ENCODE measurements at regions not wholly inside any gene's neighbourhood (a gene's known extent, or its start where the extent isn't known, plus 50 kb on each side); places are given as distances from the start of the nearest gene placed in this dataset.
A peak's percentile ranks its signal among the peaks of the same experiment; 100 is the strongest.

DNA sequence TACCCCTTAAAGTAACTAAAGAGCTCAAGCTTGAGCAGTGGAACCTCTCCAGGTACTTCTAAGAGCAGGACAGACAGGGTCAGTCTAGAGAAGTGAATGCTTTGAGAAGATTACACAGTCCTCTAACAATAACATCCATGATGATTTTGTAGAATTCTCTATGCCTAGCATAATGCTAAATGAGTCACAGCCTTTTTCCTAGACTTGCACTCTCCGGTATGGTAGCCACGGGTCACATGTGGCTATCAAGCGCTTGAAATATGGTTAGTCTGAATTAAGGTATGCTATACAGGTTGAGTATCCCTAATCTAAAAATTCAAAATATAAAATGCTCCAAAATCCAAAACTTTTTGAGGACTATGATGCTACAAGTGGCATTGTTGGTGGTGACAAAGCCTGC lies 166.6 kb upstream of the MKLN1 start (continued):
- TF ChIP-seq, protein P1, sequence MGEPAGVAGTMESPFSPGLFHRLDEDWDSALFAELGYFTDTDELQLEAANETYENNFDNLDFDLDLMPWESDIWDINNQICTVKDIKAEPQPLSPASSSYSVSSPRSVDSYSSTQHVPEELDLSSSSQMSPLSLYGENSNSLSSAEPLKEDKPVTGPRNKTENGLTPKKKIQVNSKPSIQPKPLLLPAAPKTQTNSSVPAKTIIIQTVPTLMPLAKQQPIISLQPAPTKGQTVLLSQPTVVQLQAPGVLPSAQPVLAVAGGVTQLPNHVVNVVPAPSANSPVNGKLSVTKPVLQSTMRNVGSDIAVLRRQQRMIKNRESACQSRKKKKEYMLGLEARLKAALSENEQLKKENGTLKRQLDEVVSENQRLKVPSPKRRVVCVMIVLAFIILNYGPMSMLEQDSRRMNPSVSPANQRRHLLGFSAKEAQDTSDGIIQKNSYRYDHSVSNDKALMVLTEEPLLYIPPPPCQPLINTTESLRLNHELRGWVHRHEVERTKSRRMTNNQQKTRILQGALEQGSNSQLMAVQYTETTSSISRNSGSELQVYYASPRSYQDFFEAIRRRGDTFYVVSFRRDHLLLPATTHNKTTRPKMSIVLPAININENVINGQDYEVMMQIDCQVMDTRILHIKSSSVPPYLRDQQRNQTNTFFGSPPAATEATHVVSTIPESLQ (CRISPR knock-in tag; IDR thresholded peaks at IDR 0.05) = no peak
- TF ChIP-seq NR1H2 (CRISPR knock-in tag; IDR thresholded peaks at IDR 0.05) (no peak), TEAD1 (CRISPR knock-in tag; IDR thresholded peaks at IDR 0.05) (no peak), IRF2 (CRISPR knock-in tag; IDR thresholded peaks at IDR 0.05; ENCODE audit: borderline replicate concordance, low read depth) (no peak)
- TF ChIP-seq, protein P2, sequence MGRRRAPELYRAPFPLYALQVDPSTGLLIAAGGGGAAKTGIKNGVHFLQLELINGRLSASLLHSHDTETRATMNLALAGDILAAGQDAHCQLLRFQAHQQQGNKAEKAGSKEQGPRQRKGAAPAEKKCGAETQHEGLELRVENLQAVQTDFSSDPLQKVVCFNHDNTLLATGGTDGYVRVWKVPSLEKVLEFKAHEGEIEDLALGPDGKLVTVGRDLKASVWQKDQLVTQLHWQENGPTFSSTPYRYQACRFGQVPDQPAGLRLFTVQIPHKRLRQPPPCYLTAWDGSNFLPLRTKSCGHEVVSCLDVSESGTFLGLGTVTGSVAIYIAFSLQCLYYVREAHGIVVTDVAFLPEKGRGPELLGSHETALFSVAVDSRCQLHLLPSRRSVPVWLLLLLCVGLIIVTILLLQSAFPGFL (CRISPR knock-in tag; IDR thresholded peaks at IDR 0.05; ENCODE audit: borderline replicate concordance) = no peak
- TF ChIP-seq, protein P3, sequence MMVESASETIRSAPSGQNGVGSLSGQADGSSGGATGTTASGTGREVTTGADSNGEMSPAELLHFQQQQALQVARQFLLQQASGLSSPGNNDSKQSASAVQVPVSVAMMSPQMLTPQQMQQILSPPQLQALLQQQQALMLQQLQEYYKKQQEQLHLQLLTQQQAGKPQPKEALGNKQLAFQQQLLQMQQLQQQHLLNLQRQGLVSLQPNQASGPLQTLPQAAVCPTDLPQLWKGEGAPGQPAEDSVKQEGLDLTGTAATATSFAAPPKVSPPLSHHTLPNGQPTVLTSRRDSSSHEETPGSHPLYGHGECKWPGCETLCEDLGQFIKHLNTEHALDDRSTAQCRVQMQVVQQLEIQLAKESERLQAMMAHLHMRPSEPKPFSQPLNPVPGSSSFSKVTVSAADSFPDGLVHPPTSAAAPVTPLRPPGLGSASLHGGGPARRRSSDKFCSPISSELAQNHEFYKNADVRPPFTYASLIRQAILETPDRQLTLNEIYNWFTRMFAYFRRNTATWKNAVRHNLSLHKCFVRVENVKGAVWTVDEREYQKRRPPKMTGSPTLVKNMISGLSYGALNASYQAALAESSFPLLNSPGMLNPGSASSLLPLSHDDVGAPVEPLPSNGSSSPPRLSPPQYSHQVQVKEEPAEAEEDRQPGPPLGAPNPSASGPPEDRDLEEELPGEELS (CRISPR knock-in tag; IDR thresholded peaks at IDR 0.05) = no peak

DNA sequence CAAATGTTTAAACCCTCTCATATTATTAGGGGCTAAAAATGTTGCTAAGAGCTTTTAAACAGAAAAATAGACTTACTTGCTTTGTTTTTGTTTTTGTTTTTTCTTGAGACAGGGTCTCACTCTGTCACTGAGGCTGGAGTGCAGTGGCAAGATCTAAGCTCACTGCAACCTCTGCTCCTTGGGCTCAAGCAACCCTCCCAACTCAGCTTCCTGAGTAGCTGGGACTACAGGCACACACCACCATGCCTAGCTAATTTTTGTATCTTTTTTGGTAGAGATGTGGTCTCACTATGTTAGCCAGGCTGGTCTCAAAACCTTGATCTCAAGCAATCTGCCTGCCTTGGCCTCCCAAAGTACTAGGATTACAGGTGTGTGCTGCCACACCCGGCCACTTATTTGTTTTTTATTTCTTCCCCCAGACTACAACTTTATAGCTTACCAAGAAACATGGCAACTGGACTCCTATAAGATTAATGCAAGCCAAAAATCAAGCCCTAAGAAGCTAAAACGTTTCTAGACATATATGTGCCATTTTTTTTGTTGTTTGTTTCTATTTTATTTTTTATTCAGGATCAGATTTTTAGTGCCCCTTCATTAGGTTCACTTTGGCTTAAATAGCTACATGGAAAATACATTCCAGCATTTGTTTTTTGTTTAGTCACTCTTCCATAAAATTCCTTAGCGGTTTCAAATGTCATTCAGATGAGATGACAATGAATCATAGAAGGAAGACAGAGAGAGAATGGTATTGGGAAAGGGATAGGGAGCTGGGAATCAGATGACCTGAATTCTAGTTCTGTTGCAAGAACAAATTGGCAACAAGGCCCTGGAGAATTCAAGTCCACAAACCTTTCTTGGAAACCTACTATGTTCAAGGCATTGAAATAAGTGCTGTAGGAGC lies 163.4 kb upstream of the MKLN1 start:
- Mint-ChIP-seq H3K27ac (peak overlapping the region; percentile 0; the same call in 1 of the 2 replicates), H3K36me3 (no peaks in the 10 kb centered on the region), H3K9me3 (no peaks in the 10 kb centered on the region), H3K4me1 (peaks cover 16% of the 10 kb centered on the region), H3K4me3 (no peak overlapping the region), H3K27me3 (ENCODE audit: low read depth) (no peaks in the 10 kb centered on the region)
- TF ChIP-seq CREM (CRISPR knock-in tag; IDR thresholded peaks at IDR 0.05) = no peak
- TF ChIP-seq, protein P4, sequence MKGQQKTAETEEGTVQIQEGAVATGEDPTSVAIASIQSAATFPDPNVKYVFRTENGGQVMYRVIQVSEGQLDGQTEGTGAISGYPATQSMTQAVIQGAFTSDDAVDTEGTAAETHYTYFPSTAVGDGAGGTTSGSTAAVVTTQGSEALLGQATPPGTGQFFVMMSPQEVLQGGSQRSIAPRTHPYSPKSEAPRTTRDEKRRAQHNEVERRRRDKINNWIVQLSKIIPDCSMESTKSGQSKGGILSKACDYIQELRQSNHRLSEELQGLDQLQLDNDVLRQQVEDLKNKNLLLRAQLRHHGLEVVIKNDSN (CRISPR knock-in tag; IDR thresholded peaks at IDR 0.05) = no peak
- no peak for TF ChIP-seq SOX15 (CRISPR knock-in tag; IDR thresholded peaks at IDR 0.05)
- TF ChIP-seq, protein P5, sequence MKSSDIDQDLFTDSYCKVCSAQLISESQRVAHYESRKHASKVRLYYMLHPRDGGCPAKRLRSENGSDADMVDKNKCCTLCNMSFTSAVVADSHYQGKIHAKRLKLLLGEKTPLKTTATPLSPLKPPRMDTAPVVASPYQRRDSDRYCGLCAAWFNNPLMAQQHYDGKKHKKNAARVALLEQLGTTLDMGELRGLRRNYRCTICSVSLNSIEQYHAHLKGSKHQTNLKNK (CRISPR knock-in tag; IDR thresholded peaks at IDR 0.05) = no peak
- no peak for TF ChIP-seq IRF2 (CRISPR knock-in tag; IDR thresholded peaks at IDR 0.05; ENCODE audit: borderline replicate concordance, low read depth)
- TF ChIP-seq, protein P6, sequence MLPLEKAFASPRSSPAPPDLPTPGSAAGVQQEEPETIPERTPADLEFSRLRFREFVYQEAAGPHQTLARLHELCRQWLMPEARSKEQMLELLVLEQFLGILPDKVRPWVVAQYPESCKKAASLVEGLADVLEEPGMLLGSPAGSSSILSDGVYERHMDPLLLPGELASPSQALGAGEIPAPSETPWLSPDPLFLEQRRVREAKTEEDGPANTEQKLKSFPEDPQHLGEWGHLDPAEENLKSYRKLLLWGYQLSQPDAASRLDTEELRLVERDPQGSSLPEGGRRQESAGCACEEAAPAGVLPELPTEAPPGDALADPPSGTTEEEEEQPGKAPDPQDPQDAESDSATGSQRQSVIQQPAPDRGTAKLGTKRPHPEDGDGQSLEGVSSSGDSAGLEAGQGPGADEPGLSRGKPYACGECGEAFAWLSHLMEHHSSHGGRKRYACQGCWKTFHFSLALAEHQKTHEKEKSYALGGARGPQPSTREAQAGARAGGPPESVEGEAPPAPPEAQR (CRISPR knock-in tag; IDR thresholded peaks at IDR 0.05) = no peak
- TF ChIP-seq FOXP1 (CRISPR knock-in tag; IDR thresholded peaks at IDR 0.05; ENCODE audit: borderline replicate concordance) = no peak
- no peak for TF ChIP-seq ZNF671 (CRISPR knock-in tag; IDR thresholded peaks at IDR 0.05)
- TF ChIP-seq EMX1 (CRISPR knock-in tag; IDR thresholded peaks at IDR 0.05) = no peak
- TF ChIP-seq RORB (CRISPR knock-in tag; IDR thresholded peaks at IDR 0.05) = no peak
- TF ChIP-seq, protein P7, sequence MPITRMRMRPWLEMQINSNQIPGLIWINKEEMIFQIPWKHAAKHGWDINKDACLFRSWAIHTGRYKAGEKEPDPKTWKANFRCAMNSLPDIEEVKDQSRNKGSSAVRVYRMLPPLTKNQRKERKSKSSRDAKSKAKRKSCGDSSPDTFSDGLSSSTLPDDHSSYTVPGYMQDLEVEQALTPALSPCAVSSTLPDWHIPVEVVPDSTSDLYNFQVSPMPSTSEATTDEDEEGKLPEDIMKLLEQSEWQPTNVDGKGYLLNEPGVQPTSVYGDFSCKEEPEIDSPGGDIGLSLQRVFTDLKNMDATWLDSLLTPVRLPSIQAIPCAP (CRISPR knock-in tag; IDR thresholded peaks at IDR 0.05) = no peak
- TF ChIP-seq ZNF263 (CRISPR knock-in tag; IDR thresholded peaks at IDR 0.05; ENCODE audit: low read depth) = no peak
- no peak for TF ChIP-seq RELA (CRISPR knock-in tag; IDR thresholded peaks at IDR 0.05; ENCODE audit: borderline replicate concordance)
- TF ChIP-seq ZNF219 (CRISPR knock-in tag; IDR thresholded peaks at IDR 0.05; ENCODE audit: borderline replicate concordance) = no peak
- TF ChIP-seq TCF7 (CRISPR knock-in tag; IDR thresholded peaks at IDR 0.05; ENCODE audit: low read depth) = no peak
- ChIA-PET CTCF (interaction anchor here (0.6 to 0.9 kb wide), 3 partner anchors 9 to 382 kb away, joined by 3 read pairs; no protein-coding TSS in a partner anchor), POLR2A (interaction anchor here (0.8 kb wide), 1 partner anchor 215 kb away, joined by 3 read pairs; no protein-coding TSS in a partner anchor)
- no peak for DNase-seq (ENCODE audit: low spot score)
- no peak for ATAC-seq

Measured in WTC11 (cell line).